K562 (cell line): ENCODE measurements at regions not wholly inside any gene's neighbourhood (a gene's known extent, or its start where the extent isn't known, plus 50 kb on each side); places are given as distances from the start of the nearest gene placed in this dataset.

Experiments used
- ARID3B ChIP-seq: fragments of 250-450 bp; sonication (Bioruptor Pico); IDR thresholded peaks from 2 replicates; pipeline ENCODE4 v1.4.0; 2020; ENCODE audit warnings: borderline replicate concordance
- ARID4B ChIP-seq: sonication (generic); formaldehyde crosslinking; IDR thresholded peaks from 2 replicates; pipeline ENCODE4 v1.8.0; 2022; ENCODE audit warnings: mild to moderate bottlenecking, missing genetic modification reagents
- DMBX1 ChIP-seq: fragments of 250-450 bp; sonication (Bioruptor Pico); IDR thresholded peaks from 2 replicates; pipeline ENCODE4 v1.8.0; 2022; ENCODE audit warnings: inconsistent platforms, mild to moderate bottlenecking, moderate library complexity, borderline replicate concordance
- E2F3 ChIP-seq: fragments of 250-450 bp; sonication (Bioruptor Pico); IDR thresholded peaks from 2 replicates; pipeline ENCODE4 v1.4.0; 2020; ENCODE audit warnings: mild to moderate bottlenecking
- EP400 ChIP-seq: fragments of 450-650 bp; IDR thresholded peaks from 2 replicates; pipeline ENCODE4 v1.6.1; 2017; ENCODE audit warnings: antibody characterized with exemption, mild to moderate bottlenecking, moderate library complexity
- HNRNPLL ChIP-seq: fragments of 200-400 bp; formaldehyde crosslinking; IDR thresholded peaks from 2 replicates; pipeline ENCODE4 v1.6.1; 2017; ENCODE audit warnings: low read length, low read depth, mild to moderate bottlenecking; ENCODE audit not compliant: poor library complexity, severe bottlenecking
- POLR2A ChIP-seq: fragments of 450-650 bp; conservative IDR thresholded peaks from 2 replicates; pipeline ENCODE4 v1.6.1; 2016
- STAT5A ChIP-seq: IDR thresholded peaks from 2 replicates; pipeline ENCODE4 v1.6.1; 2012; ENCODE audit warnings: low read length, inconsistent platforms, borderline replicate concordance
- TCF7L2 ChIP-seq: fragments of 150-350 bp; IDR thresholded peaks from 2 replicates; pipeline ENCODE4 v1.6.1; 2016; ENCODE audit warnings: low read depth, mild to moderate bottlenecking, low read length, moderate library complexity
- ZBTB5 ChIP-seq: fragments of 450-650 bp; IDR thresholded peaks from 2 replicates; pipeline ENCODE4 v1.6.1; 2017; ENCODE audit warnings: antibody characterized with exemption
- ZNF395 ChIP-seq: fragments of 200-800 bp; sonication (Bioruptor generic); IDR thresholded peaks from 2 replicates; pipeline ENCODE4 v1.6.1; 2017; ENCODE audit warnings: missing genetic modification characterization, missing compliant biosample characterization

- TF ChIP-seq ARID3B (CRISPR knock-in tag) (no peak), ARID4B (CRISPR knock-in tag) (no peak), POLR2A (no peak), ZBTB5 (no peak), HNRNPLL (no peak), DMBX1 (CRISPR knock-in tag) (no peak), STAT5A (no peak), TCF7L2 (no peak), EP400 (no peak), ZNF395 (CRISPR knock-in tag) (no peak), E2F3 (CRISPR knock-in tag) (no peak)
These were observed 564.4 kb downstream of the SEMA5A start (continued) for GRCh38 chr5:8981496-8981895.
